Heart left ventricle (tissue), 13 donors: ENCODE measurements at regions not wholly inside any gene's neighbourhood (a gene's known extent, or its start where the extent isn't known, plus 50 kb on each side); places are given as distances from the start of the nearest gene placed in this dataset.

Experiments
- POLR2A ChIP-seq, 2 donors: fragments of 450-650 bp; IDR thresholded peaks; one replicate each; pipeline ENCODE4 v1.6.1; 2017; ENCODE audit warnings: antibody characterized with exemption in 2 of 2, mild to moderate bottlenecking in 2 of 2, moderate library complexity in 2 of 2
- TF ChIP-seq, protein P1 (sequence below), 12 donors: fragments of 200-600 bp; sonication (generic) in 4 of 12; IDR thresholded peaks; one replicate each; pipeline versions ENCODE4 v1.5.0 to v1.8.0; 2018 to 2022; ENCODE audit warnings: antibody characterized with exemption in 12 of 12, mild to moderate bottlenecking in 5 of 12
- donor health status: ischemic (EF 13 %, LVEDD 7.1; RV severe dilation, severe dysfunction).
- donor health status: DM: no; HTN: yes; CAD: no.
- donor health status: DM: no; HTN: no; CAD: no.
- donor health status: ischemic (EF 25% LVEDD 6.9; RV normal size, moderate dysfunction).
- donor health status: ischemic (EF 25% LVEDD 5.7; RV mildly dilated, moderate dysfunction).
- donor health status: ischemic (EF 35%, LVEDD 5.7; RV mildly dilated, moderate dysfunction).
- donor health status: nonischemic (EF 11% LVEDD 7.7; RV severe dilation, severe dysfunction).
- donor health status: DM: yes; HTN: yes; CAD: no.
- donor health status: PGD.
- donor health status: ischemic (EF 29% LVEDD 5.4; RV normal size, mild dysfunction).
- donor health status: nonischemic (EF 23%, LVEDD 6.1; RV moderate dilation, normal function).

- TF ChIP-seq, protein P1, sequence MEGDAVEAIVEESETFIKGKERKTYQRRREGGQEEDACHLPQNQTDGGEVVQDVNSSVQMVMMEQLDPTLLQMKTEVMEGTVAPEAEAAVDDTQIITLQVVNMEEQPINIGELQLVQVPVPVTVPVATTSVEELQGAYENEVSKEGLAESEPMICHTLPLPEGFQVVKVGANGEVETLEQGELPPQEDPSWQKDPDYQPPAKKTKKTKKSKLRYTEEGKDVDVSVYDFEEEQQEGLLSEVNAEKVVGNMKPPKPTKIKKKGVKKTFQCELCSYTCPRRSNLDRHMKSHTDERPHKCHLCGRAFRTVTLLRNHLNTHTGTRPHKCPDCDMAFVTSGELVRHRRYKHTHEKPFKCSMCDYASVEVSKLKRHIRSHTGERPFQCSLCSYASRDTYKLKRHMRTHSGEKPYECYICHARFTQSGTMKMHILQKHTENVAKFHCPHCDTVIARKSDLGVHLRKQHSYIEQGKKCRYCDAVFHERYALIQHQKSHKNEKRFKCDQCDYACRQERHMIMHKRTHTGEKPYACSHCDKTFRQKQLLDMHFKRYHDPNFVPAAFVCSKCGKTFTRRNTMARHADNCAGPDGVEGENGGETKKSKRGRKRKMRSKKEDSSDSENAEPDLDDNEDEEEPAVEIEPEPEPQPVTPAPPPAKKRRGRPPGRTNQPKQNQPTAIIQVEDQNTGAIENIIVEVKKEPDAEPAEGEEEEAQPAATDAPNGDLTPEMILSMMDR (IDR thresholded peaks at IDR 0.05): peak in 4 of 12 donors; percentile 12 to 37 (median 24)
- no peak for TF ChIP-seq POLR2A (IDR thresholded peaks at IDR 0.05)
These were observed 213.6 kb downstream of the GLI2 start for GRCh38 chr2:120949027-120949956.
